ENCODE measurements at regions not wholly inside any gene's neighbourhood (a gene's known extent, or its start where the extent isn't known, plus 50 kb on each side); places are given as distances from the start of the nearest gene placed in this dataset.
"Not testable (repeated sequence)": the region's sequence is repeated elsewhere in the genome, so short reads cannot be mapped to it uniquely, and the experiment has no call there.

GRCh38 chr5:155753943-155754581, 572.9 kb upstream of the SGCD start:
- no peak for DNase-seq (ENCODE audit: low spot score)

- no peak for DNase-seq (ENCODE audit: low spot score)
Measured at GRCh38 chr5:155759252-155759651, 567.7 kb upstream of the SGCD start.

- DNase-seq (ENCODE audit: low spot score): no peak
Measured at GRCh38 chr5:155759984-155760383, 567.0 kb upstream of the SGCD start.

GRCh38 chr5:155761502-155761901, 565.5 kb upstream of the SGCD start:
- DNase-seq (ENCODE audit: low spot score): no peak

GRCh38 chr5:155765715-155766114, 561.2 kb upstream of the SGCD start:
- DNase-seq (ENCODE audit: low spot score): no peak

GRCh38 chr5:155767470-155767869, 559.5 kb upstream of the SGCD start:
- DNase-seq (ENCODE audit: low spot score): no peak

- DNase-seq (ENCODE audit: low spot score): no peak
Measured at GRCh38 chr5:155768332-155768731, 558.6 kb upstream of the SGCD start.

GRCh38 chr5:155772009-155772662, 554.8 kb upstream of the SGCD start:
- DNase-seq (ENCODE audit: low spot score): no peak

- no peak for DNase-seq (ENCODE audit: low spot score)
Measured at GRCh38 chr5:155773680-155774079, 553.3 kb upstream of the SGCD start.

- DNase-seq (ENCODE audit: low spot score): no peak
Measured at GRCh38 chr5:155780260-155780659, 546.7 kb upstream of the SGCD start.

GRCh38 chr5:155783246-155783645, 543.7 kb upstream of the SGCD start:
- no peak for DNase-seq (ENCODE audit: low spot score)

GRCh38 chr5:155783791-155784190, 543.2 kb upstream of the SGCD start:
- DNase-seq (ENCODE audit: low spot score): no peak

GRCh38 chr5:155786108-155786507, 540.9 kb upstream of the SGCD start:
- no peak for DNase-seq (ENCODE audit: low spot score)

GRCh38 chr5:155792873-155793272, 534.1 kb upstream of the SGCD start:
- no peak for DNase-seq (ENCODE audit: low spot score)

GRCh38 chr5:155794795-155795194, 532.2 kb upstream of the SGCD start:
- no peak for DNase-seq (ENCODE audit: low spot score)

GRCh38 chr5:155799308-155799707, 527.7 kb upstream of the SGCD start:
- DNase-seq (ENCODE audit: low spot score): no peak

- no peak for DNase-seq (ENCODE audit: low spot score)
Measured at GRCh38 chr5:155807884-155808576, 518.9 kb upstream of the SGCD start.

- DNase-seq (ENCODE audit: low spot score): no peak
Measured at GRCh38 chr5:155815248-155815647, 511.7 kb upstream of the SGCD start.

GRCh38 chr5:155822177-155822576, 504.8 kb upstream of the SGCD start:
- no peak for DNase-seq (ENCODE audit: low spot score)

- DNase-seq (ENCODE audit: low spot score): no peak
Measured at GRCh38 chr5:155826611-155827507, 500.1 kb upstream of the SGCD start.

- not testable (repeated sequence) for DNase-seq (ENCODE audit: low spot score)
Measured at GRCh38 chr5:155827508-155827815, 499.5 kb upstream of the SGCD start.

GRCh38 chr5:155827949-155828348, 499.0 kb upstream of the SGCD start:
- no peak for DNase-seq (ENCODE audit: low spot score)

All from mesenteric fat pad (tissue), 1 donor.